ENCODE measurements at regions not wholly inside any gene's neighbourhood (a gene's known extent, or its start where the extent isn't known, plus 50 kb on each side); places are given as distances from the start of the nearest gene placed in this dataset.
"Not testable (repeated sequence)": the region's sequence is repeated elsewhere in the genome, so short reads cannot be mapped to it uniquely, and the experiment has no call there.

DNA sequence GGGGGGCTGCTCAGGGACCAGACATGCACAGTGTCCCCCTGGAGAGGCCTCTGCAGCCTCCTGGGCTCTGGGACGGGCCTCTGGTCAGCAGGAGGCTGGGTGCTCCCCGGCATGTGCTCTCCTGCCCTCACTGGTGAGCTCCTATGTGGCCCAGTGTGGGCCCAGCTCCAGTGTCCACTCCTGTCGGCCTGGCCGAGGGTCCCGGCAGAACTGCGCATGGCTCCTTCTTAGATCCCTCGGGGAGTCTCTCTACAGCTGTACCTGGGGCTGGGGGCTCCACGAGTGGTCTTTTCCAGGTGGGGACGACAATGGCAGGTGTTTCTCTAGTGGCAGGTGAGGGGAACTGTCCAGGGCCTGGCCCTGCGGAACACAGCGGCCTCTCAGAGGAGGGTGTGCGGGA is 367.3 kb downstream of the TMEM121 start:
- TF ChIP-seq, protein P1, sequence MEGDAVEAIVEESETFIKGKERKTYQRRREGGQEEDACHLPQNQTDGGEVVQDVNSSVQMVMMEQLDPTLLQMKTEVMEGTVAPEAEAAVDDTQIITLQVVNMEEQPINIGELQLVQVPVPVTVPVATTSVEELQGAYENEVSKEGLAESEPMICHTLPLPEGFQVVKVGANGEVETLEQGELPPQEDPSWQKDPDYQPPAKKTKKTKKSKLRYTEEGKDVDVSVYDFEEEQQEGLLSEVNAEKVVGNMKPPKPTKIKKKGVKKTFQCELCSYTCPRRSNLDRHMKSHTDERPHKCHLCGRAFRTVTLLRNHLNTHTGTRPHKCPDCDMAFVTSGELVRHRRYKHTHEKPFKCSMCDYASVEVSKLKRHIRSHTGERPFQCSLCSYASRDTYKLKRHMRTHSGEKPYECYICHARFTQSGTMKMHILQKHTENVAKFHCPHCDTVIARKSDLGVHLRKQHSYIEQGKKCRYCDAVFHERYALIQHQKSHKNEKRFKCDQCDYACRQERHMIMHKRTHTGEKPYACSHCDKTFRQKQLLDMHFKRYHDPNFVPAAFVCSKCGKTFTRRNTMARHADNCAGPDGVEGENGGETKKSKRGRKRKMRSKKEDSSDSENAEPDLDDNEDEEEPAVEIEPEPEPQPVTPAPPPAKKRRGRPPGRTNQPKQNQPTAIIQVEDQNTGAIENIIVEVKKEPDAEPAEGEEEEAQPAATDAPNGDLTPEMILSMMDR (IDR thresholded peaks at IDR 0.05; ENCODE audit: low read depth, low read length, poor library complexity, severe bottlenecking), result not testable (repeated sequence)
- TF ChIP-seq EZH2phosphoT487 (IDR thresholded peaks at IDR 0.05; ENCODE audit: borderline replicate concordance, low read length), result not testable (repeated sequence)

Data from DOHH2 (cell line).